Cerebellar nuclear complex (tissue), 1 donor: ENCODE measurements at regions not wholly inside any gene's neighbourhood (a gene's known extent, or its start where the extent isn't known, plus 50 kb on each side); places are given as distances from the start of the nearest gene placed in this dataset.
"Not testable (repeated sequence)": the region's sequence is repeated elsewhere in the genome, so short reads cannot be mapped to it uniquely, and the experiment has no call there.

Experiments used
- DNase-seq, 2 experiments: peaks; one replicate each; lab custom pipeline; 2025; lab: John Stamatoyannopoulos, UW

DNA sequence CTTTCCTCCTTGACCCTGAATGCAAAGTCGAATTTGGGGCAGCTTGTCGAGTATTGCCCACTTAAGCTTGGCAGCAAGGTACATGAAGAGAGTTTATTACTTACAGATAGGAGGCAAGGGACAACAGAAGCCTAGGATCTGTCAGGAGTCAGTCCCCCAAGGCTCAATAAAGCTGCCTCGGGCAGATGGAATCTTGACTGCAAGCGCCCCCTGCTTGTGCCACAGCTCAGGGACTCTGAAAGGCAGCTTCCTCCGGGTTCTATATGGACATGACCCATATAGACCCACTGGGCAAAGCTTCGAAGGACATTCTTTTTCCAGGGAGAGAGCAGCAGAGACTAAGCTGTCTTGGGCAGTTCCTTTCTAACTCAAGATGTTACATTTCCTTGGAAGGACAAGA lies 971.5 kb downstream of the EFNA5 start:
- no peak for DNase-seq

DNA sequence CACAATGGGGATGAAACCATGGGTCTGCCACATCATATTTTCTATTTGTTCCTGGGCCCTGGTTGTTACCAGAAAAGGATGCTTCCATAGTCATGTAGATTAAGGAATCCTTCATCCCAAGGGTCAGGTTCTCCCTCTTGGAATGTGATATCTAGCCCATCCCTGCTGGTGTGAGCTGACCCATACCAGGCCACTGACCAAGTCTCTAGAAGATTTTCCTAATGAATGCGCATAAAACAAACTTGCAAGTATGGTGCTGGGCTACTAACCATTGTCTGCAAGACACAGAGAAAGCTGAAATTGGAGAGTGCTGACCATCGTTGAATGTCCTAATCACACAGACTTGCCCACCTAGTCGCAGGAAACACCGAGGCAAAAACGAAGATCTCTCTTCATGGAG lies 972.6 kb downstream of the EFNA5 start:
- DNase-seq = no peak

DNA sequence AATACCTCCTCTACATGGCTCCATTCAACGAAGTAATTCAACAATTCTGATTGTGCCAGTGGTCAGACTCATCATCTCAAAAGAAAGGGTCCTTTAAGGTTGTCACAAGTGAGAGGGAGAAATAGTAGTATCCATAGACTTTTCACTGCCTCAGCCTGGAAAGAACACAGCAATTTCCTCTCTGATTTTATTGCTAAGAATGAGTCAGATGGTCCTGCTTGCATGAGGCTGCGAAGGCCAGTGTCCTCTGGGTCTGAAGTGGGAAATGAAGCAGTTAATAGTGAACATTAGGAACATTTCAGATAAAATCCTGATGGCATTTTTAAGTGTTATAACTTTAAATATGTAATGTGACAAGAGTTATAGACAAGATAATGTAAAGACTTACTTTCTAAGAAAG lies 979.0 kb downstream of the EFNA5 start:
- no peak for DNase-seq

DNA sequence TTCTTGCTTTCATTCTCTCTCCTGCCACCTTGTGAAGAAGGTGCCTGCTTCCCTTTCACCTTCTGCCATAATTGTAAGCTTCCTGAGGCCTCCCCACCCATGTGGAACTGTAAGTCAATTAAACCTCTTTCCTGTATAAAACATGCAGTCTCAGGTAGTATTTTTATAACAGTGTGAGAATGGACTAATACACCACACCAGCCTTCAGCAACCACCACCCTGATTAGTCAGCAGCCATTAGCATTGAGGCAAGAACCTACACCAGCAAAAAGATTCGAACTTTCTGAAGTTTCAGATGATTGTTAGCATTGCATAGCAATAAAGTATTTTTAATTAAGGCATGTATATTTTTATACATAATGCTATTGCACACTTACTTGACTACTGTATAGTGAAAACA lies 980.2 kb downstream of the EFNA5 start:
- no peak for DNase-seq

DNA sequence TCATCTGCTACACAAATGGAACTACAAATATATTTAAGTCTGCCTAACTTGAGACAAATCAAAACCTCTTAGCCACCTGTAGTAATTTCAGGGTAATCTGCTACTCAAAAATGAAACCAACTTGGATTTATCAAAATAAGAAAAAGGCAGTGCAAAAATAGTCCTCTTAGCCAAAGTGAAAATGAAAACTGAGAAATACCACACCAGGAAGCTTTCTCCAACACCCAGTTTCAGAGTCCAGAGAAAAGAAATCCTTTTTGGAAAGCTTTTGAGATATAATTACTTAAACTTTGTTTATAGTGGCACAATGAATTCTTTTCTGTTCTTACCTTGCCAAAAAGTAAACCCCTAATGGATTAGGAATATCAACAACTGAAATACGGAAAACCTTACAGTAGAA lies 990.4 kb downstream of the EFNA5 start:
- DNase-seq = no peak

DNA sequence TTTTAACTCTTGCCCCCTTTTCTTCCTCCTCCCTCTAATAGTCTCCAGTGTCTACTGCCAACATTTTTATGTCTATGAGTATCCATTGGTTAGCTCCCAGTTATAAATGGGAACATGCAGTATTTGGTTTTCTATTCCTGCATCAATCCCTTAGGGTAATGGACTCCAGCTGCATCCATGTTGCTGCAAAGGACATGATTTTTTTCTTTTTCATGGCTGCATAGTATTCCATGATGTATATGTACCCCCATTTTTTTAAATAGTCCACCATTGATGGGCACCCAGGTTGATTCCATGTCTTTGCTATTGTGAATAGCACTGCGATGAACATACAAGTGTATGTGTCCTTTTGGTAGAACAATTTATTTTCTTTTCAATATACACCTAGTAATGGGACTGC lies 993.7 kb downstream of the EFNA5 start:
- DNase-seq = no peak

DNA sequence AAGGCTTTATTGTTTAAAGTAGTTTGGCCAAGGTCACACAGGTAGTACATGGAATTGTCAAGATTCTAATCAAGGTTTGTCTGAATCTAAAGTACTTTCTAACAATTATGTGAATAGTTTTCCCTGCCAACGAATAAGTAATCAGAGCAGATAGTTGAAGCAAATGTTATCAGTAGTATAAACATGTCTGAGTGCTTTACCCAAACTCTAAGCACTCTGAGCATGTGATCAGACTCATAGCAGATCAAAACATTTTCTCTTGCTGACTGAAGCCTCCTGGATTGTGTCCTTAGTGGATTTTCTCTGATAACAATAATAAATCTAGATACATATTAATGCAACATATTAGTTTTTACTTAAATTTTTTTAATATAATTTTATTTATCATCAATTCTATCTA lies 995.0 kb downstream of the EFNA5 start:
- no peak for DNase-seq

DNA sequence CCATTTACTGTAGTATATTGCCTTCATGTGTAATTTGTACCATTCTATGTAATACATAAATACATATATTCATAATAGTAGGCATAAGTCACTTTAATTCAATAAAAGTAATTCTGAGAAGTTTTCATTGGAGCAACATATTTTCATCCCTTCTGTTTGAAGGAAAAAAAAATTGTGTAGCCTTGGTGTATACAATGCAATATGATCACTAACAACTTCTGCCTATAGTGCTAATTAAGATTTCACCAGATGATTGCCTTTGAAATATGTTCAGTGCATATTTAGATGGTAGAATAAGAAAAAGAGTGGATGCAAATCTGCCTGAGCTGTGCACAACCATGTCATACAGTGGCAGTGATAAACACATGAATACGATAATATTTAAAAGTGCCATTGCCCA lies 996.8 kb downstream of the EFNA5 start:
- no peak for DNase-seq

DNA sequence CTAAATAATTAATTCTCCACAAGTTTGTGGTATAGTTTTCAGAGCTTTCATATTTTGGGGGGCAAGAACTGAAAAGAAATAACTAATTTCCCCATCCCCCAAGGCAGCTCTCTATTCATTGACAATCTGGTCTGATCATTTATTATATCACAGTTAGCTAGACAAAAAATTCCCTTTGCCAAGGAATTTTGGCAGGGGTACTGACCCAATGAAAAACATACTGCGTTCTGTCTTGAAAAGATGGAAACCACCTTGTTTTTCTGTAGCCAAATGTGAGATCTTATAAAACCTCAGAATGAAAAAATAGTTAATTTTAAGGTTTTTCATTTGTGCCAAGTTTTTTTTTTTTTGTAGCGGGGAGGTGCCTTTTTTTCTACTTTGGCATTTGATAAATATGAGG lies 1008.9 kb downstream of the EFNA5 start:
- no peak for DNase-seq

DNA sequence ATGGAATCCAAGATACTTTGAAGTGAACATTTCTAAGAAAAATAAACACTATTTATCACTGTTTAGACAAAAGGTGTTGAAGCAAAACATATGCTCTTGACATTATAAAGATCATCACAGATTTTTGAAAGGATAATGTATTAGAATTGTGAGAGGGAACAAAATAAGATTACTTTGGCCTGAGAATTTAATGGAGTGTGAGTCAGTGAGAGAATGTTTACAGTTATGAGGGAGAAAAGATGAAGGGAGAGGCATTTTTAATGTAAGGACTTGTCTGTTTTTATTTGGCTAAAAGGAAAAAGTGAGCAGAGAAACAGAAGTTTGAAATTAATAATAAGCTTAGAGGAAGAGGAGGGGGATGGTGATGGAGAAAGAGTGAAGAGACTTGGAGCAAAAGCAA lies 1010.1 kb downstream of the EFNA5 start:
- DNase-seq = no peak

DNA sequence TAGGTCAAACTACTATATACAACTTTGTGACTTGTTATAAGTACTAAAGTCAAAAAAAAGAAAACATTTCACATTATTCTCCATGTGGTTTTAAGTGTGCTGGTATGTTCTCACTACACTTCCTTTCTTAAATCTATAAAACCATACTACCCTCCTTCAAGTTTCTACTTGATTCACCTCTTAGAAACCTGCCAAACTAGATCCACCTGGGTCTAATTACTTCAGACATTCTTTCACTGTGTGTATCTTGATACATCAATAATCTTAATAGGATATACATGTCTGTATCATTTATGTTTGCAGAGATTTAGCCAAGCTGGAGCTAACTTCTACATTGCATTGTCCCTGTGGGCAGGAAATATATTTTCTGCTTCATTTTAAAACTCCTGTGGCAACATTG lies 1012.6 kb downstream of the EFNA5 start:
- no peak for DNase-seq

DNA sequence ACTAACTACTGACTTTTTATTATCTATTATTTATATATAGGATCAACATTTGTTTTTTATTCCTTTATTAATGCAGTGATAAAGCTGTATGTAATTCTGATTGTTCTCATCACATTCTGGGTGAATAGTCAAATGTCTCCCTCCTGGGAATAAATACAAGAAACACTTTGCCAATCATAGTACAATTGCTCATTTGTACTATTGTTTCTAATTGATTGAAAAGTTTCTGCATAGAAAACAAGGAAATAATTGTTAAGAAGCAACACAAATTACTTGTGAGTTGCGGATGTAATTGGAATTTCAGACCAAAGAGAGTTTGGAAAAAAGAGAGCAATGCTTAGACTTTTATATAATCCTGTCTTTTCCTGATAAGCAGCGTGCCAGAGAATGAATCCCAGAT lies 1013.9 kb downstream of the EFNA5 start:
- DNase-seq = no peak

DNA sequence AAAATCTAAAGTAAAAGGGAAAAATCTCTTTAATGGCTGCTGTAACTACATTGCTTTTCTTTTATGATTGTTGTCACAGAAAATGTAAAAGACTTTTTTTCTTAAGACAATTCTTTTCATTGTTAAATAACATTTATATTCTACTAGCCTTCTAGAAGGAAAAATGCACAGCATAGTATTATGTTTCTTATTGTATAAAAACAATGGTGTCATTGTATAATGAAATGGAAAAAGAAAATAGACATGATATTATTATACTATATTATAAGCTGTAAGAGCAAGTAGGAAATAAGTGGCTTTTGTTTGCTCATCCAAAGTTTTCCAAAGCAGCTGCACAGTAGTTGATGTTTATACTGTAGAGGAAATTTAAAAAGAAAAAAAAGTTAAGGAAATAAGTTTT lies 1021.7 kb downstream of the EFNA5 start:
- DNase-seq = no peak

DNA sequence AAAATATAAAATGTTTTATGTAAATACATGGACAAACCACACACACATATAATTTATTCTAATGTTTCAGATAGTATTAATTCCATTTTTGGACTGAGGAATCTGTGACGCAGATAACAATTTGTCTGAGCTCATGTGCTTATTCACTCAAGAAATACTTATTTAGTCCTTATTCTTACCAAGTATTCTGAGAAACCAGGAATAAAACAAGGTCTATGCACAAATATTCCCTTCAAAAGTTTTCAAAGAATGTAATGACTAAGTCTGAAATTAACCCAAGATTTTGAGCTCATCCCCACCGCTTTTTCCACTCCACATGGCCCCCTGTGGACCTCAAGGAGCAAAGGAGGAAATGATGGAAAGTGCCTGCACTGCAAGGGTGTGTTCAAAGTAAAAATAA lies 1022.3 kb downstream of the EFNA5 start:
- DNase-seq = no peak

DNA sequence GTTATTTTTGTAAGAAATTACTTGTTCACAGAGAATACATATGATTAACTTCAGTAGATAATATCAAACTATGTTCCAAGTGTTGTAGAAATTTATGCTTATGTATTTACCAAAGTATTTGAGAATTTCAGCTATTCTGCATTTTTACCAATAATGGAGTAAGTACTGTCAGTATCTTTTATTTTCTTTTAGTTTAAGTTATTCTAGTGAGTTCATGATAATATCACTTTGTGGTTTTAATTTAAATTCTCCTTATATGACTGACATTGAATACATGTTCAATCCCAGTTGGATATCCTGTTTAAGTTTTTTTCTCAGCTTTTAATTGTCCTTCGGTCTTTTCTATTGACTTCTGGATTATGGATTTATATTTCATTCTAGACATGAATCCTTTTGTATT lies 1024.6 kb downstream of the EFNA5 start:
- no peak for DNase-seq

DNA sequence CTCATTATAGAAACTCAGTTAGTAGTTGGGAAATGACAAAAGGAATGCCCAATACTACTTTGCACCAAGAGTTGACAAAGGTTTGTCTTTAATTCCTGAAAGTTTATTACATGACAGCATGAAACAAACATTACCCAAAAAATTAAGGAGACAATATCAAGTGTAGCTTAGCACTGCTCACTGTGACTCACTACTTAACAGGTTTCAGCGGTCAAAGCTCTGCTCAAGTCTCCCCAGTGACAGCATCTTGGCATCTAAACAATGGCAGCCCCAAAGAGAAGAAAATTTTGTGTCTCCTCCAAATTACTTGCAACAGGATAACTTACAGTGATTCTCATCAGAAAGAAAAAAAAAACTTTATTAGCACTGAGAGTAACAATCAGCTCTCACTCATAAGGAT lies 1030.2 kb downstream of the EFNA5 start:
- DNase-seq = no peak

DNA sequence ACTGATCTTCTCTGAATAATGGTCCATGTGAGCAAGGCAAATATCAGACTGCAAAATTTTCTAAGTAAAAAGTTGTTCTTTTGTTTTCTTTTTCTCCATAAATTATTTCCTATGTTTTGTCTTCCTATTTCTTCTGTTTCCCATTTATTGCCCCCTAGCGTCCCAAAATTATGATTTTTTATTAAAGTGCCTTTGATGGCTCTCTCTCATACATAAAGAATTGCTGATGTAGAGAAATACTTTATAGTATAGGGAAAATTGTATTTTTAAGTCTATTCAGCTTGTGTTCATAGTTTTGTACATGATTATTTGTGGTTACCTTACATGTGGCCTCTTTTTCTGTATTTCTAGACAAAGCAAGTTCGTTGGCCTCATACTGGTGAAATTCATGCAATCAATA lies 1031.2 kb downstream of the EFNA5 start:
- no peak for DNase-seq

DNA sequence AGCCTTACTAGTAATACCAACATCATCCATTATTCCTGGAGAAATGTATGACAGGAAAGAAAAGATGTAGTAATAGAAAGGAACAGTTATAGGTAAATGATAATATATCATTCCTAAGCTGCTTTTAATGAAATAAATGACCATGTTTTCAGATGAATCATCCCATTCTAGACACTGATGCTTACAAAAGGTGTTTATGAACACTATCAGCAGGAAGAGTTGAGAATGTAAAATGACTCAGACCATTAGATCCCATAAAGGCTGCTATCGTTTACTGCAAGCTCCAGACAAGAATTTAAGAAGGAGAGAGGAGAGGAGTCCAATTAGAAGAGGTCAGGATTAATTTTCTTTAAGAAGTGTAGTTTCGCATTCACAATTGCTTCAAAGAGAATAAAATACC lies 1033.5 kb downstream of the EFNA5 start:
- no peak for DNase-seq

DNA sequence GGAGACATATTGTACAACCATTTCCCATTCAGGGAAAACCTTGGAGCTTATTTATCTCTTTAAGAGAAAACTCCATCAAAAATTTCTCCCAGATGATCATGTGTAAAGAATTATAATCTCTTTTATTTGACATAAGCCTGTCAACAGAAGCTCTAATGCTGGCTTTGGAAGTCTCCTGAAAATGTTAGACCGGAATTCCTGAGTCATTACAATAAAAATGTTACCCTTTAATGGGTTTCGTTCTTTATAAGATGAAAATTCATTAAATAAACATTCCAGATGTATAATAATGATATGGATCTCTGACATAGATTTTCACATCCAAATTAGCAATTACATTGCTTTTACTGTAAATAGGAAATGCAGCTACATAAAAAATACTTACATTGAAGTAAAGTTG lies 1036.4 kb downstream of the EFNA5 start:
- DNase-seq = no peak

DNA sequence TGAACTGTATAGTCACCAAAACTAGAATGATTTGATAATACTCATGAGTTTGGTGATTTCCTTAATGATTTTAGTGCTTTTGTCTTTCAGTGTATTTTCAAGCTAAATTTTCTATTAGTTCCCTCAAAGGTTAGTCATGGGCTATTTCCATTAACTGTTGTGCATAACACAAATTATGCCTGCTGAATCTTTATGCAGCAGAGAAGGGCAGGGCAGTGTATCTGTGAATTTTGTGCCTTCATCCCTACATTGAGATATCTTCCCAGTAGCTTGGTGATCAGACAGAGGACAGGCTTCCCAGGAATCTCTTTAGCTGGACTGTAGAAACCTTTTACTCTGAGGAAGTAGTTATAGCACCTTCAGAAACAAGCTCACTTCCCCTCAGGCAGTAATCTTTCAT lies 1036.9 kb downstream of the EFNA5 start:
- no peak for DNase-seq

DNA sequence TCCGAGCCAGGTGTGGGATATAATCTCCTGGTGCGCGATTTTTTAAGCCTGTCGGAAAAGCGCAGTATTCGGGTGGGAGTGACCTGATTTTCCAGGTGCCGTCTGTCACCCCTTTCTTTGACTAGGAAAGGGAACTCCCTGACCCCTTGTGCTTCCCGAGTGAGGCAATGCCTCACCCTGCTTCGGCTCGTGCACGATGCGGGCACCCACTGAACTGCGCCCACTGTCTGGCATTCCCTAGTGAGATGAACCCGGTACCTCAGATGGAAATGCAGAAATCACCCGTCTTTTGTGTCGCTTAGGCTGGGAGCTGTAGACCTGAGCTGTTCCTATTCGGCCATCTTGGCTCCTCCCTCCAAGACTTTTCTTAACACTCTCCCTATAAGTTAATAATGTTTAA lies 1042.3 kb downstream of the EFNA5 start:
- DNase-seq = not testable (repeated sequence)

DNA sequence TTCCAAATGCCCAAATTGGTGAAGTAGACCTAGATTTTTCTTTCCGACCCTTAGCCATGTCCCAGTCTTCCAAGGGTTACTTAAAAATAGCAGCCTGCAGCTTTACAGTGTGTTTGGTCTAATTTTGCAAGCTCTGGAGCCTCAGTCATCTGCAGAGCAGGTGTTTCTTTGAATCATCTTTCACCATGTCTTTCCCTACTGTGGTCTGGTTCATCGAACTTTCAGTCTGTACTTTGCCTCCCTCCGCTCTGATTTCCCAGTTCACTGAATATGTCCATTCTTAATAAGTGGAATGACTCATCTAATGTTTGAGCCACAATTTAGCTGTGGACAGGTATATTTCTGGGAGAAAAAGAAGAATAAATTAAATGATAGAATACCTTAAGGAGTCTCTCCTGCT lies 1060.7 kb downstream of the EFNA5 start:
- no peak for DNase-seq

DNA sequence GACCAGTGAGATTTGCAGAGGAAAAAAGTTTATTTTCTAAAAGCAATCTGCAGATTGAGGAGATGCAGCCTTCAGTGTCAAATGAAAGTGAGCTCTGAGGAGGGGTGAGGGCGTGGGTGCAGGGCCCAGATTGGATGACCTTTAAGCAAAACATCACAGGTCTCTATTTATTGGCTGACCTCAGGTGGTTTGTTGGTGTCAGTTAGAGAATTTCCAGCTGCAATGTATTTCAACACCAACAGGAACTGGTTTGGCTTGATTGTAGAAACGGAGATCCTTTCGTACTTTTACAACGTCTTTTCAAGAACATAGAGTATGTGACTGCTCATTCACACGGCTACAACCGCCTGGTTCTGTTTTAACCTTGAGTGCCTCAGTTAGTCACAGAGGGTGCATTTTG lies 1069.1 kb downstream of the EFNA5 start:
- no peak for DNase-seq

DNA sequence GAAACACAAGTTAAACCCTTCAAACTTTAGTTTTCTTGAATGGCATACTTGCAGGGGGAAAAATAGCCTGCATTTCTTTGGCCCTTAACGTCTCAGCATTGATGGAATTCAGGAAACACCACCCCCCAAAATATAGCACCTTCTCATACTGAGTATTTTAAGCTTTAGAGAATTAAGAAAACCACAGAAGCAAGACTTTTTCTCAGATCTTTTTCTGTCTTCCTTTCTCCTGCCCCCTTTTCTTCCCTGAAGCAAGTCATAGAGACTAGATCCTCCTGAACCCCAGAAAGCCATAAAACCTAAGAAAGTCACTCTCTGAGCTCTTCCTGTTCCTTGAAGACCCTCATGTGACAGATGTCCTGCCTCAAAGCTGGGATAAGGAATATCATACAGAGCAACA lies 1069.9 kb downstream of the EFNA5 start:
- DNase-seq = no peak

DNA sequence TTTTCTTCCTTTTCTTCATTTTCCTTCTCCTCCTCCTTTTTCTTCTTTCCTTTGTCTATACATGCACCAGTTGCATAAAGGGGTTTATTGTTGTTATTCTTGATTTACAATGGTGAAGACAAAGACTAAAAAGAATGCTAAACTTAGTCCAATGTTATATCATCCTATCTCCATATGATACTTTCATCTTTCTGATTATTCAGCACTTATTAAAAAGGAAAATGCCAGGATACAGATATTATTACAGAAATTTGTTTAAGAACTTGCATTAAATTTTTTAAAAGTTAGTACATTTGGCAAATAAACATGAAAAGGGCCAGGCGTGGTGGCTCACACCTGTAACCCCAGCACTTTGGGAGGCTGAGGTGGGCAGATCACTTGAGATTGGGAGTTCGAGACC lies 1074.9 kb downstream of the EFNA5 start:
- DNase-seq = no peak
